ENCODE measurements at regions not wholly inside any gene's neighbourhood (a gene's known extent, or its start where the extent isn't known, plus 50 kb on each side); places are given as distances from the start of the nearest gene placed in this dataset.

GRCh38 chr7:145909991-145910513 is 206.5 kb upstream of the CNTNAP2 start:
- no peak for DNase-seq (ENCODE audit: low read depth)
- H3K4me3 ChIP-seq (ENCODE audit: low read depth, low read length): no peak overlapping the region

GRCh38 chr7:145903658-145904057 is 212.9 kb upstream of the CNTNAP2 start:
- Histone ChIP-seq H3K27me3 (ENCODE audit: control insufficient read depth, insufficient read depth, low read length) (no peaks in the 10 kb centered on the region), H3K4me3 (ENCODE audit: low read depth, low read length) (no peak overlapping the region), H3K36me3 (ENCODE audit: control insufficient read depth, insufficient read depth, low read length) (no peaks in the 10 kb centered on the region)
- DNase-seq (ENCODE audit: low read depth): no peak
- TF ChIP-seq, protein P1, sequence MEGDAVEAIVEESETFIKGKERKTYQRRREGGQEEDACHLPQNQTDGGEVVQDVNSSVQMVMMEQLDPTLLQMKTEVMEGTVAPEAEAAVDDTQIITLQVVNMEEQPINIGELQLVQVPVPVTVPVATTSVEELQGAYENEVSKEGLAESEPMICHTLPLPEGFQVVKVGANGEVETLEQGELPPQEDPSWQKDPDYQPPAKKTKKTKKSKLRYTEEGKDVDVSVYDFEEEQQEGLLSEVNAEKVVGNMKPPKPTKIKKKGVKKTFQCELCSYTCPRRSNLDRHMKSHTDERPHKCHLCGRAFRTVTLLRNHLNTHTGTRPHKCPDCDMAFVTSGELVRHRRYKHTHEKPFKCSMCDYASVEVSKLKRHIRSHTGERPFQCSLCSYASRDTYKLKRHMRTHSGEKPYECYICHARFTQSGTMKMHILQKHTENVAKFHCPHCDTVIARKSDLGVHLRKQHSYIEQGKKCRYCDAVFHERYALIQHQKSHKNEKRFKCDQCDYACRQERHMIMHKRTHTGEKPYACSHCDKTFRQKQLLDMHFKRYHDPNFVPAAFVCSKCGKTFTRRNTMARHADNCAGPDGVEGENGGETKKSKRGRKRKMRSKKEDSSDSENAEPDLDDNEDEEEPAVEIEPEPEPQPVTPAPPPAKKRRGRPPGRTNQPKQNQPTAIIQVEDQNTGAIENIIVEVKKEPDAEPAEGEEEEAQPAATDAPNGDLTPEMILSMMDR (IDR thresholded peaks at IDR 0.05; ENCODE audit: insufficient read depth, low read length, poor library complexity, severe bottlenecking): no peak

More at GRCh38 chr7:145909991-145910513, 206.5 kb upstream of the CNTNAP2 start:
- Histone ChIP-seq H3K36me3 (ENCODE audit: control insufficient read depth, insufficient read depth, low read length) (no peaks in the 10 kb centered on the region), H3K27me3 (ENCODE audit: control insufficient read depth, insufficient read depth, low read length) (no peaks in the 10 kb centered on the region)
- TF ChIP-seq, protein P1 (IDR thresholded peaks at IDR 0.05; ENCODE audit: insufficient read depth, low read length, poor library complexity, severe bottlenecking): no peak

DNA sequence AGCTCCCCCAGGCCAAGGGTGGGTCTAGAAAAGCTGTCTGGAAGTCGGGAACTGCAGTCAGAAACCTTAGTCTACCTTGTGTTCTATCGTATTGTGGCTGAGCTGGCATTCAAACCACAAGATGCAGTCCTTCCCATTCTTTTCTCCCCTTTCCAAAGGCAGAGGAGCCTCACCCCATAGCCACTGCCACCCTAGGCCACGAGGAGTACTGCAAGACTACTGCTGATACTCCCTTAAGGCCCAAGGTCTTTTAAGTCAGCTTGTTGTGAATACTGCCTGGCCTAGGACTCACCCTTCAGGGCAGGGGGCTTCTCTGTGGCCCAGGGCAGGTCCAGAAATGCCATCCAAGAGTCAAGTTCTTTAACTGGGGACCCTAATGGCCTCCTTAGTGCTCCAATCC is 214.5 kb upstream of the CNTNAP2 start:
- H3K4me3 ChIP-seq (ENCODE audit: low read depth, low read length): no peak overlapping the region
- no peaks in the 10 kb centered on the region for H3K36me3 ChIP-seq (ENCODE audit: control insufficient read depth, insufficient read depth, low read length)
- DNase-seq (ENCODE audit: low read depth): no peak
- TF ChIP-seq, protein P1 (IDR thresholded peaks at IDR 0.05; ENCODE audit: insufficient read depth, low read length, poor library complexity, severe bottlenecking): no peak
- H3K27me3 ChIP-seq (ENCODE audit: control insufficient read depth, insufficient read depth, low read length): no peaks in the 10 kb centered on the region

GRCh38 chr7:145899938-145900337 is 216.7 kb upstream of the CNTNAP2 start:
- H3K27me3 ChIP-seq (ENCODE audit: control insufficient read depth, insufficient read depth, low read length): no peaks in the 10 kb centered on the region
- H3K36me3 ChIP-seq (ENCODE audit: control insufficient read depth, insufficient read depth, low read length): no peaks in the 10 kb centered on the region
- H3K4me3 ChIP-seq (ENCODE audit: low read depth, low read length): no peak overlapping the region
- TF ChIP-seq, protein P1 (IDR thresholded peaks at IDR 0.05; ENCODE audit: insufficient read depth, low read length, poor library complexity, severe bottlenecking): no peak
- DNase-seq (ENCODE audit: low read depth): no peak

GRCh38 chr7:145893925-145894535 is 222.6 kb upstream of the CNTNAP2 start:
- Histone ChIP-seq H3K27me3 (ENCODE audit: control insufficient read depth, insufficient read depth, low read length) (no peaks in the 10 kb centered on the region), H3K36me3 (ENCODE audit: control insufficient read depth, insufficient read depth, low read length) (no peaks in the 10 kb centered on the region), H3K4me3 (ENCODE audit: low read depth, low read length) (no peak overlapping the region)
- TF ChIP-seq, protein P1 (IDR thresholded peaks at IDR 0.05; ENCODE audit: insufficient read depth, low read length, poor library complexity, severe bottlenecking): no peak
- DNase-seq (ENCODE audit: low read depth): no peak
